Keratinocyte (primary cell): ENCODE measurements at regions not wholly inside any gene's neighbourhood (a gene's known extent, or its start where the extent isn't known, plus 50 kb on each side); places are given as distances from the start of the nearest gene placed in this dataset.

Experiments
- EZH2 ChIP-seq: IDR thresholded peaks from one replicate; pipeline ENCODE4 v1.6.1; 2012; ENCODE audit warnings: inconsistent platforms, mild to moderate bottlenecking, low read length, moderate library complexity
- TF ChIP-seq, protein P1 (sequence below), 3 experiments: IDR thresholded peaks in 1 of 3; conservative IDR thresholded peaks in 1 of 3; optimal IDR thresholded peaks in 1 of 3; 2 replicates in 2 of 3; 3 replicates in 1 of 3; pipeline versions ENCODE3 to v1.5.1; 2011; ENCODE audit warnings: low read length in 3 of 3, mild to moderate bottlenecking in 3 of 3, moderate library complexity in 2 of 3, control low read depth in 1 of 3, inconsistent platforms in 1 of 3; ENCODE audit not compliant: insufficient read depth in 2 of 3; ENCODE audit errors: extremely low read depth in 1 of 3

DNA sequence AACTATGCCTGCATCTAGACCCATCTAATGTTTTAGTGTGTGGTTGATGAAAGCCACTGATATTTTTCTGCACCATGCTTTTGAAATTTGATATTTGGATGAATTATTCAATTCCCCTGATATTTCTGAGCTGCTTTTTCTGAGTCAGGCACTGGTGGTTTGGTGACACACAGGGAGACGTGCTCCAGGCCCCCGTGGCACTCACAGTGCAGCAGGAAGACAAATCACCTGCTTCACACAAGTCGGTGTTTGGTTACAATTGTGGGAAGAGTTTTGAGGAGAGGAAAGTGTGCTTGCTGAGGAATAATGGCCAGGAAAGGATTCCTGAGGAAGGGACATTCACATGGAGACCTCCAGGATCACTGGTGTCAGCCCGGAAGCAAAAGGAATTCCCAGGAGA lies 179.7 kb downstream of the ACKR3 start:
- TF ChIP-seq, protein P1, sequence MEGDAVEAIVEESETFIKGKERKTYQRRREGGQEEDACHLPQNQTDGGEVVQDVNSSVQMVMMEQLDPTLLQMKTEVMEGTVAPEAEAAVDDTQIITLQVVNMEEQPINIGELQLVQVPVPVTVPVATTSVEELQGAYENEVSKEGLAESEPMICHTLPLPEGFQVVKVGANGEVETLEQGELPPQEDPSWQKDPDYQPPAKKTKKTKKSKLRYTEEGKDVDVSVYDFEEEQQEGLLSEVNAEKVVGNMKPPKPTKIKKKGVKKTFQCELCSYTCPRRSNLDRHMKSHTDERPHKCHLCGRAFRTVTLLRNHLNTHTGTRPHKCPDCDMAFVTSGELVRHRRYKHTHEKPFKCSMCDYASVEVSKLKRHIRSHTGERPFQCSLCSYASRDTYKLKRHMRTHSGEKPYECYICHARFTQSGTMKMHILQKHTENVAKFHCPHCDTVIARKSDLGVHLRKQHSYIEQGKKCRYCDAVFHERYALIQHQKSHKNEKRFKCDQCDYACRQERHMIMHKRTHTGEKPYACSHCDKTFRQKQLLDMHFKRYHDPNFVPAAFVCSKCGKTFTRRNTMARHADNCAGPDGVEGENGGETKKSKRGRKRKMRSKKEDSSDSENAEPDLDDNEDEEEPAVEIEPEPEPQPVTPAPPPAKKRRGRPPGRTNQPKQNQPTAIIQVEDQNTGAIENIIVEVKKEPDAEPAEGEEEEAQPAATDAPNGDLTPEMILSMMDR (optimal IDR thresholded peaks at IDR 0.05 in 1 of 3, IDR thresholded peaks at IDR 0.05 in 1 of 3, conservative IDR thresholded peaks at IDR 0.05 in 1 of 3; ENCODE audit: extremely low read depth in 1 of 3, insufficient read depth in 2 of 3, low read length in 3 of 3): no peak
- TF ChIP-seq EZH2: no peak
